HG03469 (cell line): ENCODE measurements at regions not wholly inside any gene's neighbourhood (a gene's known extent, or its start where the extent isn't known, plus 50 kb on each side); places are given as distances from the start of the nearest gene placed in this dataset.
"Not testable (repeated sequence)": the region's sequence is repeated elsewhere in the genome, so short reads cannot be mapped to it uniquely, and the experiment has no call there.

Experiments
- ATAC-seq: cut with Tn5 transposase; IDR thresholded peaks from one replicate; pipeline ENCODE4 v1.9.1; 2021; ENCODE audit warnings: mild to moderate bottlenecking, moderate library complexity, moderate number of reproducible peaks; ENCODE audit not compliant: unreplicated experiment

DNA sequence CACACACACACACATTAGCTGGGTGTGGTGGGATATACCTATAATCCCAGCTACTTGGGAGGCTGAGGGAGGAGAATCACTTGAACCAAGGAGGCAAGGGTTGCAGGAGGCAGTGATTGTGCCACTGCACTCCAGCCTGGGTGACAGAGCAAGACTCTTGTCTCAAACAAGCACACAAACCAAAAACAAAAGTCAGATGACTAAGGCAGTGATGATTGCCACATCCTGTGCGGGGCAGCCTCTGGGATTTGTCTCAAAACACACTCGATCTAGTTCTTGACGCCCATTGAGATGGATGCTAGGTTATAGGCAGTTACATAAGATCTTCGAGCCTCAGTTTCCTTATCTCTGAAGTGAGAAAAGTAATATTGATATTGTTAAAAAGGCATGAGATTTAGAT, 57.8 kb upstream of the NBPF8 start:
- ATAC-seq: not testable (repeated sequence)

DNA sequence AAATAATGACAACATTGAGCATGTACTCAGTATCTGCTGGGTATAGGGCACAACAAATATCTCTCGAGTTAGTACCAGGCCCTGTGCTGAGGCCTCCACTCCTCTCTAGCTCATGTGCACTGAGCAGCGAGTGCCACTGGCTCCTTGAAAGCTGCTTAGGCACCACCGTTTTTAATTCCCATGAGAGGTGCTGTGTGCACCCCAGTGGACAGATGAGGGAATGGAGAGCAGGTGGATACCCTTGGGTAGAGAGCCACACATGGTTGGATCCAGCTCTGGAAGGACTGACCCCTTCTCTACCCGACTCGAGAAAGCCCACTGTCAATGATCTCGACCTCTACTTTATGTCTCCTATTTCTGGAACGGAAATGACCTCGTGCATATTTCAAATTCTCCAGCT, 58.7 kb upstream of the NBPF8 start:
- not testable (repeated sequence) for ATAC-seq

DNA sequence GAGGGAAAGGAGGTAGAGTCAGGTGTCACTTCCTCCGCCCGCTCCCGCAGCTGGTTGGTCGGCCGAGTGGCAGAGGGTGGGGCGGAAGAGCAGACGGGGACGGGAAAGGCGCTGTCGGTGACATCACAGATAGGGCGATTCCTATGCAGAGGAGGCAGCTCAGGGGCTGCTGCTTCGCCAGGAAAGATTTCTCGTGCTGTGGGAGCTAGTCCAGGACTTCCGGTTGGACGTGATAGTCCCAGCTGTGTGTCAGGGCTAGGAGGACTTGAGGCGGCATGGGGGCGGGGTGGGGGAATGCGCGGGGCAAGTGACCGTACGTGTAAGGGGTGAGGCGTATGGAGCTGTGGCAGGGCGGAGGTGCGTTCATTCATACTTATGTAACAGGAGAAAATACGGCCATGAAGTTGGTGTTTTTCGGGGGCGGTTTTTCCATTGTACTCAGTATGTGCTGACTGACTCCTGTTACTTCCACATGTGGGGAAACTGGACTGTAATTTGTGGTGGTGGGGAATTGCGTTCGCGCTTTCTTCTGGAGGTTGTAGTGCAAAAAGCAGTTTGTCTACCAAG, 60.1 kb upstream of the NBPF8 start:
- ATAC-seq: peak; percentile 72

DNA sequence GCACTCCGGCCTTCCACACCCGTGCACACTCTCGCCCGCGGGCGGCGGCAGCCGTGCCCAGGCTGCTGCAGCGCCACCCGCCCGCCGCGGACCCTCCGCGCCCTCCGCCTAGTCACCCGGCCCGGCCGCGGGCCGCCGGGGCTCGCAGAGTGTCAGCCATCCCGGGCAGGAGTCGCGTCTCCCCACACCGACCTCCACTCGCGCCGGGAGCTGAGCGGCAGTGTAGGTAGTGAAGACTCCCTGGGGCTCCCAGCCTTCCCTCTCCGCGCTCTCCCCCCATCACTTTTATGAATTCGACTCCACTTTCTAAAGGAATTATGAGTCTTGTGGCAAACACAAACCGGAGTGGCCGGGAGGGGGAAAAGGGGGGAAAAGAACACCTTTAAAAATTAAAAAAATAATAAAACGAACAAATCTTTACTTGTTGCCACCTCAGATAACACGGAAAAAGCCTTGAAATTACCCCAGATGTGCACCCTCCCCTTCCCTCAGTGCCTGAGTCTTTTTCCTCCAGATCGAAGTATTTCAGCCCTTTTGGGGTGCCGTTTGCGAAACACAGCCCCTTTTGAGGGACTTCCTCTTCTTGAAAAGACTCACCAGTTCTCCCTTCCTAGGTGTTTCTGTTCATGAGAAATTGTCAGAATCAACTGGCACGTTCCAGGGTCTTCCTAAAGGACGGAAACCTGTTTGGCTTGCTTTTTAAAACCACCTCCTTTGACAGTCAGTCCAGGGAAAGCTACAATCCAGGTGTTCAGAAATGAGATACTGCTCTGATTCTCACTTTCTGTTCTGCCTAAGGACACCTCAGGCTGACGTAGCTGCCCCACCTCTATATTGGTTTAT, 72.4 kb upstream of the NBPF8 start:
- not testable (repeated sequence) for ATAC-seq

DNA sequence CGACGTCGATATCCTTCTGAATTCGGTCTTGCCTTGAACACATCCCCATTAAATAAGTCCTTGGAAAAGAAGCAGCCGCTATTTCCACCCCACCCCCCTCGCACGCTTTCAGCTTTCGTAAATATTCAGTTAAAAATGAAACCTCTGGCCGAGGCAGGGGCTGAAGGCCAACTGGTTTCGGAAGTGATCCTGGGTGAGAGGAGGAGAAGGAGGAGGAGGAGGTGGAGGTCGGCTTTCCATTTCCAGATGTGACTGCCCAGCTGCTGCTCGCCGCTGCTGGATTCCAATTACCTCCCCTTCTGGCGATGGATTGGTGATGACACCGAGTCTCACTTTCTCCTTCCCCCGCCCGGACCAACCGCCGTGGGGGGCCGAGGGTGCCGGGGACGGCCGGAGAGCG, 73.1 kb upstream of the NBPF8 start:
- ATAC-seq: not testable (repeated sequence)

DNA sequence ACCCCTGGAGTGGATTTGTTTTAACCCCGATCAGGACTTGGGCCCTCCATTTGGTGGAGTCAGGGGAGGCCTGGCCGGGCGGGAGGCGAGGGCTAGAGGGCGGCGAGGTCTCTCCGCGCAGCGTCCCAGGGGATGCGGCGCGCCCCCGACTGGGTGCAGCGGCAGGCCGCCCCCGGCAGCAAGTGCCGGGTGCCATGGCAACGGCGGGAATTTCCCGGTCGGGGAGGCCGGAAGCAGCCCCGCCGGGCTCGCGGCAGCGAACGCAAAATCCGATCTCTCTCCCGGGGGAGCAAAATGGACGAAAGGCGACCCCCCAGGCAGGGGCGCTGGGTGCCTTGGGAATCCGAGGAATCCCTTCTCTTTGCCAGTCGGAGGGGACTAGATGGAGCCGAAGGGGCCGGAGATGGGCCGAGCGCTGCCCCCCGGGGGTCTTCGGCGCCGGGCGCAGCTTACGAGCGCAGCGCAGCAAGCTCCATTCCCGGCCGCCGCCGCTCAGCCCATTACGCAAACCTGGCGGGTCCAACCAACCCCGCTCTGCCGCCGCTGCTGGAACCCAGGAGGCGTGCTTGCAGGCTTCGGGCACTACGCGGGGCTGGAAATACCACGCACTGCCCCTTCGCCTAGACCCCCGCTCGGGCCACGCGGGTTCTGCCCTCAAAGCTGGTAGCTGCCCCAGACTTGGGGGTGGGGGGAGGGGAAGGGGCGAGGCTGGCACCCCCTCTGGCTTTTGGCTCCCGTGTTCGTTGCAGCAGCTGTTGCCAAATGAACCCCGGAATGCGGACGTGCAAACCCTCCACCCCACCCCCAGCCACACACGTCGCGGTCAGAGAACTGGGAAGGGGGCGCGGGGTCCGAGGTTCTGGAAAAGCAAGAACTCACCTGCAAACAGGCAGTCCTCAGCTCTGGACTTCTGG, 73.7 kb upstream of the NBPF8 start:
- not testable (repeated sequence) for ATAC-seq

DNA sequence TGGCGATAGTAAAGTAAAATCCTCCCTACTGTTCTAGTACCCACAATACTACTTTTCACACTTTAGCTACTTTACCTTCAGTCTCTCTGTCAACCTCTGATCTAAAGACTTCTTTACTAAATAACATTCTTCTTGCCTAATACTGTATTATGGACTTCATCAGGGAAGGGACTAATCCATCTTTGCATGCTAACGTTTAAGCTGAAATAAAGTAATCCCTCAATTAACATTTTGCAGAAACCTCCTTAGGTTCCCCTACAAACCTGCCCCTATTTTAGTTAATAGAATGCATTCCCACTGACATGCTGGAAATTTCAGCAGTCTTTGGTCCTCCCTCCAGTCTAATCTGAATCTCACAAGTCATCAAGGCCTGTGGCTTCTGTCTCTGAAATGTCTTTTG, 99.1 kb upstream of the NBPF8 start:
- not testable (repeated sequence) for ATAC-seq

DNA sequence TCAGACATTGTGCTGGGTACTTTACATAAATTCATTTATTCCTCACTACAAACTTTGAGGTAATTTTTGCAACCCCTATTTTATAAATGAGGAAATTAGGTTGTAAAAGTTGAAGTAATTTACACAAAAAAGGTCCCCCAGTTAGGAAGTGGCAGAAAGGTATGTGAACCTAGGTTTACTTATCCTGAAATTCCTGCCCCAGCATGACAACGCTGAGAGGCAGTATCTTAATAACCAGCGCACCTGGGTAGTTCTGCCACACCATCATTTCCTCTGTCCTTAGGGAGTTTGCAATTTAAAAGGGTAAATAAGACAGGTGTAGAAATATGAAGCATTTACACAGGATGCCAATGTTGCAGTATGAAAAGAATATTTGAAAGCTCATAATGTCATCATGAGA, 102.9 kb upstream of the NBPF8 start:
- ATAC-seq: not testable (repeated sequence)

DNA sequence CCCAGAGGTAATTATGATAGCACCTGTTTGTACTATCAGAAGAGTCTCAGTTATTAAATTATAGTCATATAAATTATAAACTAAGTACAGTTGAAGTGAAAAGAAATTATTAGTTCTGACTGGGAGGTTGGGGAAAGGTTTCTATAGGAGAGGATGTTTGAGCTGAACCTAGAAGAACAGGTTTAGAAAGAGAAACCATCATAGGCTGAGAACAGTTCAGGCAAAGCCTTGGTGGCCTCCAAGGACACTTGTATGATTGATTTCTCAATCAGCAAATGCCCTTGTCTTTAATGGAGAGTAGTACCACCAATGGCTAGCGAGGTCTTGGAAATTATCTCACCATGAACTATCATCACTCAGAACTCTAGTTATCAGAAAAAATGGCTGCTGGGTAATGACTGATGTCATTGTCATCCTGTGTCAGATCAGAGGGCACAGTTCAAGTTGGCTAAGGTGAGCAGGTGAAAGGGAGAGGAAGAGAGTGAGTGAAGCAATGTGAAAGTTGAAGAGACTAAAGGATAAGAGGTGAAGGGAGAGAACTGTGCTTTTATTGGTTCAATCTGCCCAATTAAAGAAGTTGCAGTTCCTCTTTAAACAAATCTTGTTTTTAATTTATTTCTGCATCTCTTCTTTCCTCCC, 105.8 kb upstream of the NBPF8 start:
- not testable (repeated sequence) for ATAC-seq

DNA sequence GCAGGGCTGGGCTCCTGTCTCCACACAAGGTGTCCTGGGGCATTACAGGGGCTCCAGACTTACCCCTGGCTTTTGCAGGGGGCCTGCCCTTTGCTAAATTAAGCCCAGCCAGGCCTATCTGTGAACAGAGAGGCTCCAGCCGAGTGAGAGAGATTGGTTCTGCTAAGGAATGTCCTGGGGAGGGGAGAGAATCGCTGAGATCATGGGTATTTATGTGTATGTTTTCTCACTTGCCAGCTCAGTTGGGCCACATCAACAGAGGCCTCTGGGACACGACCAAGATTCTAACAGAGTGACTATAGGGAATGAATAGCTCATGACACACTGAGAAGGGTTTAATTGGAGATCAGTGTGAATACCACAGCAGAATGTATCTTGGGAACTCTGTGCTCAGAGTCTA, 109.8 kb upstream of the NBPF8 start:
- ATAC-seq: not testable (repeated sequence)

DNA sequence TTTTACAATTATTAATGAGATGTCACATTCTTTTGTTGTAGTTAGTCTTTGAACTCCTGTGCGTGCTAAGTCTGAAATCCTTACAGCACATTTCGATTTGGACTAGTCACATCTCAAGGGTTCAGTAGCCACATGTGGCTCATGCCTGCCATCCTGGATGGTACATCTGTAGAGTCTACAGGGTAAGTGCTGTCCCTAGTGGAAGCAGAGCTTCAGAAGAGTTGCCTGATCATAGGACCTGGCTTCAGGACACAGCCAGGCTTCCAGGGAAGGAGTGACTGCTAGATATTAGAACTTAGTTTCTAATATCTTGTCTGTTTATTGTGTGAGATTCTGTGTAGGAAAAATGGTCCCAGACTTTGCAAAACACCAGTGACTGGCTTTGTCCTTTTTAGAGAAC, 110.5 kb upstream of the NBPF8 start:
- ATAC-seq: not testable (repeated sequence)

DNA sequence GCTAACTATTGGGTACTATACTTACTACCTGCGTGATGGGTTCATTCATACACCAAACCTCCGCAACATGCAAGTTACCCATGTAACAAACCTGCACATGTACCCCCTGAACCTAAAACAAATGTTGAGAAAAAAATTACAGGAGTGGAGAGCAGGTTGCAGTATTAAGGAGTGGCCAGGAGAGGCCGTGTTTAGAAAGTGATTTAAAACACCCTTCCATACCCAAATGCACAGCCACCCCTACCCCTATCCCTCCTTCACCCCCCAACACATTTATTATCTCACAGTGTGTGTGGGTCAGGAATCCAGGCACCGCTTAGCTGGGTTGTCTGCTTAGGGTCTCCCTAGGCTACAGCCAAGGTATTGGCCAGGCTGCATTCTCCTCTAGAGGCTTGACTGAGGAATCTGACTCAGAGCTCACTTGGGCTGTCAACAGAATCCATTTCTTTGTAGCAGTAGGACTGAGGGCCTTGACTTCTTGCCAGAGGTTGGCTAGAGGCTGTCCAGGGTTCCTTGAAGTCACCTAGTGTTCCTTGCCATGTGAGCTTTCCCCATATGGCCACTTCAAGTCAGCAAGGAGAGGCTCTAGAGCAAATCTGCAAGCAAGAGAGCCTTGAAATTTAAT, 115.3 kb upstream of the NBPF8 start:
- not testable (repeated sequence) for ATAC-seq

DNA sequence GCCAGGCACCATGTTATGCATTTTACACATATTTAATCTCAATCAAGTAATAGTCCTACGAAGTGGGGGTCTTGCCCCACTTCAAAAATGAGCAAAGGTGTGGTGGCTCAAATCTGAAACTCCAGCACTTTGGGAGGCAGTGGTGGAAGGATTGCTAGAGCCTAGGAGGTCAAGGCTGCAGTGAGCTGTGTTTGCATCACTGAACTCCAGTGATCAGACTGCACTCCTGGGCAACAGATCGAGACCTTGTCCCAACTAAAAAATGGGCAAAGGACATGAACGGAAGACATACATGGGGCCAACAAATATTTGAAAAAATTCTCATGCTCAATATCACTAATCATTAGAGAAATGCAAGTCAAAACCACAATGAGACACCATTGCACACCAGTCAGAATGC, 116.3 kb upstream of the NBPF8 start:
- ATAC-seq: not testable (repeated sequence)

DNA sequence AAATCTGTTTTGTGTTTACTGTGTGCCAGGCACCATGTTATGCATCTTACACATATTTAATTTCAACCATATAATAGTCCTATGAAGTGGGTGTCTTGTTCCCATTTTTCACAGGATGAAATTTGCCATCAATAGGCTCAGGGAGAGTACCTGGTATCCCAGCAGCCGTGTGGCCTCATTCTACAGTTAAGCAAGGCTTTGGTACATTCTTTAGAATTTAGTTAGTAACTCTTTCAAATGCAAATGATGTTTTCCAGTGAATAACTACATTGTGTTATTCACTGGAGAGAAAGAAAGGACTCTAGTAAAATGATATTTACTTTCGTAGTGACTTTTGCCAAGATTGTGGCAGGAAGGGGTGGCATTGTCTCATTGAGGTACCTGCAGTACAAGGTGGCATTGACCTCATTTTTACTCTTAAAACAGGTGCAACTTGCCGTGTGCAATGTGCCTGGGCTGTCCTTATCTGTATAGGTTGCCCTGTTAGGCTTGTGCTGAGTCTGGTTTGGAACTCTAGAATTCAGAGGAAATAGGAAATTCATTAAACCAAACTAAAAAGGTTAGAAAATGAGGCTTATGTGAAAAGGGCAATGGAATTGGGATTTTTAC, 117.4 kb upstream of the NBPF8 start:
- ATAC-seq: not testable (repeated sequence)

DNA sequence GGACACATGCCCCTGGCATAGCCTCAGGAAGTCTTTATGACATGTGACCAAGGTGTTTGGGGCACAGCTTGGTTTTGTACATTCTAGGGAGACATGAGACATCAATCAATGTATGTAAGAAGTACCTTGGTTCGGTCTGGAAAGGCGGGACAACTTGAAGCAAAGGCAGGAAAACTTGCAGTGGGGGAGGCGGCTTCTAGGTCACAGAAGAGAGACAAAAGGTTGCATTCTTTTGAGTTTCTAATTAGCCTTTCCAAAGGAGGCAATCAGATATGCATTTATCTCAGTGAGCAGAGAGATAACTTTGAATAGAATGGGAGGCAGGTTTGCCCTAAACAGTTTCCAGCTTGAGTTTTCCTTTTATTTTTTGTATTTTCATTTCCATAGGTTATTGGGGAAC, 113.8 kb upstream of the SEC22B start:
- ATAC-seq: not testable (repeated sequence)

DNA sequence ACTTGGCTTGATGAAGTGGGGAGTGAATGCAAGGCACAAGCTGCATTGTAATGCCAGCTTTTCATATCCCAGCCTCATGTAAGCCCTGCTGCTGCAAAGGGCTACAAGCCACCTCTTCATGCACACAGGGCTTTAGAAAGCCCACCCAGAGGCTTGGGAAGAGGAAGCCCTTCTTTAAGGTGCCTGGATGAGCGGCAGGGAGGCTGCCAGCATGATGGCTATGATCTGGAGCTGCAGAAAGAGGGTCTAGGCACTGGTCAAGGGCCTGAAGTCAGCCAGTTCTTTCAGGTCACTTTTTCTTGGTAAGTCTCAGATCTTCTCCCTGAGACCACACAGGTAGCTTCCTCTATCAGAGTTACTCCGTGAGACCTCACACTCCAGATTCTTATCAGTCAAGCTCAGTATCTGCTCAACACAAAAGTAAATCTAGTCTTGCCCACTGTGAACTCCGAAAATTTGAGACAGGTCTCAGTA, 113.3 kb upstream of the SEC22B start:
- ATAC-seq: not testable (repeated sequence)

DNA sequence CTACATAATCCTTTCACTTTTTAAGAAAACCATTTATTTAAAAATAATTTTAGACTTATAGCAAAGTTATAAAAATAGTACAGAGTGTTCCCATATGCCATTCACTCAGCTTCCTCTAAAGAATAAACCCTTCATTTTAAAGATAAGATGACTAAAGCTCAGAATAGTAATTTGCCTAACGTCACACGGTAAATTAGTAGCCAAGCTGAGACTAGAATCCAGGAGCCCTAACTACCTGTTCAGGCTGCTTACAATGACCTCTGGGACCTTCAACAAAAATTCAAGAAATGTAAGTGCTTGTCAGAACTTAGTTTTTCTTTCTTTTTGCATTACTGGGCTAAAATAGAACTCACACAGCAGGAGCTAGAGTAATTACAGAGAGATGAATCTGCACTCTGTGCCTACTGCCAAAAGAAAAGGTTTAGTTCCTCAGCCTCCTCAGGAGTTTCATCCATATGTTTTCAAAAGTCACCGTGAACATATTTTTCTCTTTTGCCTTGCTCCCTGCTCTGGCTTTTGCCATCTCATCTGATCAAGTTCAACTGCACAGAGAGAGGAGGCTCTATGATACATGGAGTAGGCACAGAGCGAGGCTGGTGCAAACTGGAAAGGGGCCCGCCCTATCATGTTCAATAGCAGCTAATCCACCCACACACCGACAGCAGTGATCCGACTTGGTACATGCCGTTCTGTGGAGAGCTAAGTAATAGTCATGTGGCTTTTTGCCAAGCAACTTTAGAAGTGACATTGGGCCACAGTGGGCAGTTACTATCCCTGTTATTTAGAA, 112.7 kb upstream of the SEC22B start:
- ATAC-seq: not testable (repeated sequence)

DNA sequence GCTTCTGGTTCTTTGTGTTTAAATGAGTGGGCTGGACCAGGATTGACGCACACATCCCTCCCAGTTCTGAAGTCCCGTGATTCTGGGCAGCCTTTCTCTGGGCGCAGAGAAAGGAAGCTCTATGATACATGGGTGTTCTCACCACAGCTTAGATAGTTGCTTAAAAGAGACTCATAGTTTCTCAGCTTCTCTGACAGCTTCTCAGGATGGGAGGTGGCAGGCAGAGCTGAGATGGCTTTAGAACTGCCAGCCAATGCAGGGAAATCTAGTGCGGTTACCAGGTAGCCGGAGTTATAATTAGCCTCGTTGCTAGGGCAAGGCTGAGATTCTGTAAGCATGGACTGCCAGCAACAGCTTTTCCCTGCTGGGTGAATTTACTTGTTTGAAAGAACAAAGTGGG, 111.8 kb upstream of the SEC22B start:
- ATAC-seq: not testable (repeated sequence)
